ENCODE measurements at regions not wholly inside any gene's neighbourhood (a gene's known extent, or its start where the extent isn't known, plus 50 kb on each side); places are given as distances from the start of the nearest gene placed in this dataset.

DNA sequence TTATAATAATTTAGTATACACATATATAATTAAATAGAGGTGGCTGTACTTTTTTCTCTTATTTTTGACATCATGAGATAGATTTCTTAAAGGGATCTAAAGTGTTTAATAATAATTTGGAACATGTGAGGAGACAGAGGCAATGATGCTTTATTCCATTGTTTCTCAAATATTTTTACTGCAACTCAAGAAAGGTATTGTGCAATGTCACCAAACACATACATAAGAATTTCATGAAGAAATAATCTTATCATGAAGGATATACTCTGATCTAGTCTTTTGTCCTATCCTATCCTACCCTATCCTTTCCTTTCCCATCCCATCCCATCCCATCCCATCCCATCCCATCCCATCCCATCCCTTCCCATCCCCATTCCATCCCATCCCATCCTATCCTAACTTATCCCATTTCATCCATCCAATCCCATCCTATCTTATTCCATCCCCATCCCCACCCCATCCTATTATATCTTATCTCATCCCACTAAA, 232.1 kb upstream of the SMIM21 start:
- H3K36me3 ChIP-seq (ENCODE audit: low read depth), result no peaks in the 10 kb centered on the region
- DNase-seq (no peak), ATAC-seq (no peak)
- intact Hi-C loops (cut with DNase I, micrococcal nuclease), result no loop called here
- no peaks in the 10 kb centered on the region for H3K4me1 ChIP-seq (ENCODE audit: low read depth)
- H3K4me3 ChIP-seq, result no peak overlapping the region
- TF ChIP-seq, protein P1, sequence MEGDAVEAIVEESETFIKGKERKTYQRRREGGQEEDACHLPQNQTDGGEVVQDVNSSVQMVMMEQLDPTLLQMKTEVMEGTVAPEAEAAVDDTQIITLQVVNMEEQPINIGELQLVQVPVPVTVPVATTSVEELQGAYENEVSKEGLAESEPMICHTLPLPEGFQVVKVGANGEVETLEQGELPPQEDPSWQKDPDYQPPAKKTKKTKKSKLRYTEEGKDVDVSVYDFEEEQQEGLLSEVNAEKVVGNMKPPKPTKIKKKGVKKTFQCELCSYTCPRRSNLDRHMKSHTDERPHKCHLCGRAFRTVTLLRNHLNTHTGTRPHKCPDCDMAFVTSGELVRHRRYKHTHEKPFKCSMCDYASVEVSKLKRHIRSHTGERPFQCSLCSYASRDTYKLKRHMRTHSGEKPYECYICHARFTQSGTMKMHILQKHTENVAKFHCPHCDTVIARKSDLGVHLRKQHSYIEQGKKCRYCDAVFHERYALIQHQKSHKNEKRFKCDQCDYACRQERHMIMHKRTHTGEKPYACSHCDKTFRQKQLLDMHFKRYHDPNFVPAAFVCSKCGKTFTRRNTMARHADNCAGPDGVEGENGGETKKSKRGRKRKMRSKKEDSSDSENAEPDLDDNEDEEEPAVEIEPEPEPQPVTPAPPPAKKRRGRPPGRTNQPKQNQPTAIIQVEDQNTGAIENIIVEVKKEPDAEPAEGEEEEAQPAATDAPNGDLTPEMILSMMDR (IDR thresholded peaks at IDR 0.05), result no peak
- H3K9me3 ChIP-seq, result no peaks in the 10 kb centered on the region

DNA sequence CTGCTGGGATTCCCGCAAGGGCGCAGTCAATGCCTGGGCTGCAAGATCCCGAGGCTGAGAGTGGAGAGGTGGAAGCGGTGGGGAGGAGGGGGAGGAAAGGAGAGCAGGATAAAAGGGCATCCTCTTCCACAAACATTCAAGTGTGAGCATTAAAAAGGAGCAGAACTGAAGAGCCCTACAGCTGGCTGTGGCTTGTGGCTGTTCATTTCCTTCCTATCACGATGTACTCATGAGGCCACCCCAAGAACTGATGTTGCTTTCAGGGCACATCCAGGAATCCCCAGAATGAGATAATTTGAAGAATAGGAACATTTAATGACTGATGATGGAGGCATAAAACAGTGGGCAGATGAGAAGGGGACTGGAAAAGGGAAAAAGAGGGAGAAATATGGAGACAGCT, 230.8 kb upstream of the SMIM21 start:
- TF ChIP-seq, protein P1 (IDR thresholded peaks at IDR 0.05), result no peak
- Histone ChIP-seq H3K4me1 (ENCODE audit: low read depth) (no peaks in the 10 kb centered on the region), H3K36me3 (ENCODE audit: low read depth) (no peaks in the 10 kb centered on the region), H3K9me3 (no peaks in the 10 kb centered on the region), H3K4me3 (no peak overlapping the region)
- intact Hi-C loops (cut with DNase I, micrococcal nuclease), result no loop called here
- ATAC-seq, result no peak
- no peak for DNase-seq

DNA sequence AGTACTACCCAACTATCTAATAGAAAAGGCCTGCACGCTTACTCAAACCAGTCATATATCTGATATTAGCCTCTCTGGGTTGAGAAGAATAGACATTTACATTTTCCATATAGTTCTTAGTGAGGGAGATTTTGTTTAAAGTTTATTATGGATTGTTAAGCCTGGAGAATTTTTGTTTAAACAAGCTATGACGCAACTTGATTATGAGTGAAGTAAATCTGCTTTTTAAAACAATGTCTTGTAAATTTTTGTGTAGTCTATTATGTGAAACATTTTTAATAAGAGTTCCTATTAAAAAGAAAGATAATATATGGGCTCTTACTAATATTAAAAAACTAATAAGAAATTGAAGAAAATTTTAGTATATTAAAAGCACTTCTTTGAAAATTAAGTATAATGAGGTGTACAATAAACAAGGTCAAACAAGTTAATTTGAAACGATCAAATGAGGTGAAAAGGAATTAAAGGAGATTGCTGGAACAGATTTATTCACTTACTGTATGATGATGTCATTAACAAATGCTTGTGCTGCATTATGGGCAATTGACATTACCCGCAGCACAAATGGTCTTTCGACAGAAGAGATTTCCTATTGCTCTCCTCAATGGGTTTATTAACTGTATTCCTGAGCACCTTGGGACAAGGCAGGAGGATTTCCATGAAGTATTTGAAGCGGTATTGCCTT, 229.2 kb upstream of the SMIM21 start:
- no peak for DNase-seq
- intact Hi-C loops (cut with DNase I, micrococcal nuclease), result no loop called here
- no peak overlapping the region for H3K4me3 ChIP-seq
- ATAC-seq, result no peak
- H3K36me3 ChIP-seq (ENCODE audit: low read depth), result no peaks in the 10 kb centered on the region
- no peaks in the 10 kb centered on the region for H3K9me3 ChIP-seq
- H3K4me1 ChIP-seq (ENCODE audit: low read depth), result no peaks in the 10 kb centered on the region
- TF ChIP-seq, protein P1 (IDR thresholded peaks at IDR 0.05), result no peak

DNA sequence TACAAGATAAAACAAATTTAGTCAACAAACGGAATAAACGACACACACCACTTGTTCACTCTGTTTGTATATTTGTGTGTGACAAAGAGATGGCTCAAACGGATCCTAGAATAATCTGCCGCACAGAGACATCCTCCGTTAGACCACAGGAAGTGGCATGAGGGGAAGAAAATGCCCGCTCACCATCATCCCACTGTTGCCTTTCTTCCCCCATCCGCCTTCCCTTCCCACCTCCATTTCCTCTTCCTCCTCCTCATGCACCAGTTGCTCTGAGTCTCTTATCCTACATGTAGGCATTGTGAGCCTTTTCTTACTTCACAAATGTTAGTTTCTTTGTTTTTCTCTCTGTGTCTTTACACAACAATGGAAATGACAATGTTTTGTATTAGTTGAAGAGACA, 228.5 kb upstream of the SMIM21 start:
- no peaks in the 10 kb centered on the region for H3K36me3 ChIP-seq (ENCODE audit: low read depth)
- TF ChIP-seq, protein P1 (IDR thresholded peaks at IDR 0.05), result no peak
- H3K4me1 ChIP-seq (ENCODE audit: low read depth), result no peaks in the 10 kb centered on the region
- DNase-seq, result no peak
- ATAC-seq, result no peak
- H3K9me3 ChIP-seq, result no peaks in the 10 kb centered on the region
- no peak overlapping the region for H3K4me3 ChIP-seq
- intact Hi-C loops (cut with DNase I, micrococcal nuclease), result no loop called here

DNA sequence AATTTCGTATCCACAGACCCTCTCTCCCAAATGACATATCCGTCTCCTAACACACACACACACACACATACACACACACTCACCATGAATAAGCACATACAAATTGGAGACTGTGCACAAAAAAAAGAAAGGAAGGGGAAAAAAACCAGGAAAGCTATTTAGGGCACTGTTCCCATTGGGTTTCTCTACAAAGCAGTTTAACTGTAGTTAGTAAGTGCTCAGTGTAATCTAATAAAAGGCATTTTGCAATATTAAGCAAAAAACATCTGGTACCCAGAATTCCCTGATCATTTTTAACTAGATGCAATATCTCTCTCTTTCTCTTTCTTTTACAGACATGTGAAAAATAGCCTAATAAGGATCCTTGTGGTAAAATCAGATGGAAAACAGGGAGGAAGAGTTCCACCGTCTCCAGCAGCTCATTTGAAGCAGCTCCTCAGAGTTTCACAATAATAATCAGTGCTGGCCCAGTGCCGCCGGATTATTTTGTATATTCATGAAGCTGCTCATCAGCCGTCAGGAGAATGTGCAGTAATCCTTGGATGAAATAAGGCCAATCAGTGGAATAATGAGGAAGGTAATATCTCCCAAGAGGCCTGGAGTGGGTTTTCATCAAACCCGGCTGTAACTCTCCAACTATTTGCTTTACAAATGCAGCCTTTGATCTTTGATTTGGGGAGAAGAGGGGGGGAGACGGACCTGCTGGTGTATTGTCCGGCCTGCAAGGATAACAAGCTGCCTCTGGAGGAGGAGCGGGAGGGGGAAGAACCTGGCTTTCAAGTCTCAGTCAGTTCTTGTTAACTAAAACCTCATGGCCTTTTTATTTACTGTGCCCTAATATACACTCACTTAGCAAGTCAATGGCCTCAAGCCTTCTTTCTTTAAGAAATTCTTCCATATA, 227.6 kb upstream of the SMIM21 start:
- intact Hi-C loops (cut with DNase I, micrococcal nuclease), result no loop called here
- DNase-seq (peak in 1 of 3 donors; percentile 13), ATAC-seq (no peak)
- TF ChIP-seq, protein P1 (IDR thresholded peaks at IDR 0.05), result no peak
- Histone ChIP-seq H3K4me3 (no peak overlapping the region), H3K36me3 (ENCODE audit: low read depth) (no peaks in the 10 kb centered on the region), H3K9me3 (no peaks in the 10 kb centered on the region), H3K4me1 (ENCODE audit: low read depth) (no peaks in the 10 kb centered on the region)
